HepG2 (cell line): ENCODE measurements at regions not wholly inside any gene's neighbourhood (a gene's known extent, or its start where the extent isn't known, plus 50 kb on each side); places are given as distances from the start of the nearest gene placed in this dataset.

Experiments used
- ATAC-seq: fragments of 200-7000 bp; cut with Tn5 transposase; 3 replicates; pipeline ENCODE4 v1.9.1; 2020; ENCODE audit warnings: mild to moderate bottlenecking, moderate library complexity
- BruUV-seq: library from RNA; stranded (reverse); fragments of 400-500 nt; replicated peaks from 2 replicates; lab custom pipeline; 2021; lab: Mats Ljungman, UMichigan
- CTCF ChIA-PET: fragments of 300-600 bp; formaldehyde crosslinking; extraction: SDS; loops from one replicate; lab custom pipeline; 2021; ENCODE audit warnings: low total read pairs, inconsistent platforms, low intra/inter-chr PET ratio; lab: Yijun Ruan, JAX
- POLR2A ChIA-PET: fragments of 350-600 bp; sonication (Branson Sonifier 250); formaldehyde crosslinking; loops from one replicate; lab custom pipeline; 2020; ENCODE audit warnings: antibody characterized with exemption, inconsistent platforms; lab: Yijun Ruan, JAX
- DNase-seq: peaks from one replicate; pipeline ENCODE4 v3.0.0-alpha.2; 2015; ENCODE audit warnings: low spot score
- FAIRE-seq: peaks from 3 replicates; lab custom pipeline; 2011; peaks lifted over from hg19 to GRCh38; lab: Jason Lieb, UNC
- H2AFZ ChIP-seq: one replicate; pipeline ENCODE4 v1.6.1; 2011; ENCODE audit warnings: low read length, inconsistent platforms
- H3K27ac ChIP-seq: fragments of 300-600 bp; 3 replicates; pipeline ENCODE4 v1.8.0; 2011; ENCODE audit warnings: mixed run types, mild to moderate bottlenecking, mixed read lengths, low read length, inconsistent platforms; ENCODE audit not compliant: insufficient read depth; ENCODE audit errors: extremely low read length
- H3K27me3 ChIP-seq, 2 experiments: fragments of 200-600 bp in 1 of 2; 2 replicates in 1 of 2; 3 replicates in 1 of 2; pipeline versions ENCODE4 v1.6.0 to v1.8.0; 2011; ENCODE audit warnings: low read length in 2 of 2, mild to moderate bottlenecking in 2 of 2, moderate library complexity in 2 of 2, inconsistent platforms in 1 of 2; ENCODE audit not compliant: insufficient read depth in 2 of 2, control insufficient read depth in 1 of 2
- H3K36me3 ChIP-seq, 2 experiments: fragments of 200-600 bp in 1 of 2; replicated peaks in 1 of 2; 2 replicates in 1 of 2; 3 replicates in 1 of 2; pipeline versions ENCODE4 v1.5.1 to v1.8.0; 2011; ENCODE audit warnings: low read length in 2 of 2, inconsistent platforms in 1 of 2; ENCODE audit not compliant: insufficient read depth in 2 of 2, control insufficient read depth in 1 of 2
- H3K4me1 ChIP-seq: 2 replicates; pipeline ENCODE4 v1.5.1; 2012; ENCODE audit warnings: low read length, inconsistent platforms; ENCODE audit not compliant: insufficient read depth
- H3K4me2 ChIP-seq: 2 replicates; pipeline ENCODE4 v1.6.0; 2011; ENCODE audit warnings: low read depth, low read length, inconsistent platforms
- H3K4me3 ChIP-seq, 3 experiments: fragments of 200-600 bp in 1 of 3; sonication (generic), shearing (Covaris generic) in 1 of 3; replicated peaks in 1 of 3; 2 replicates each; pipeline ENCODE4 v1.5.1; 2011 to 2016; ENCODE audit warnings: low read length in 3 of 3, inconsistent platforms in 2 of 3, low read depth in 2 of 3, mild to moderate bottlenecking in 2 of 3, control low read depth in 1 of 3, mixed read lengths in 1 of 3; ENCODE audit not compliant: insufficient read depth in 1 of 3
- H3K79me2 ChIP-seq: one replicate; pipeline ENCODE4 v1.6.1; 2011; ENCODE audit warnings: low read length, inconsistent platforms; ENCODE audit not compliant: insufficient read depth
- H3K9ac ChIP-seq: 2 replicates; pipeline ENCODE4 v1.6.0; 2011; ENCODE audit warnings: mild to moderate bottlenecking, low read depth, low read length, inconsistent platforms; ENCODE audit not compliant: insufficient read depth
- H3K9me3 ChIP-seq: 2 replicates; pipeline ENCODE4 v1.5.1; 2012; ENCODE audit warnings: mild to moderate bottlenecking, low read length
- H4K20me1 ChIP-seq: 2 replicates; pipeline ENCODE4 v1.6.0; 2011; ENCODE audit warnings: inconsistent platforms, mild to moderate bottlenecking, low read length, moderate library complexity; ENCODE audit not compliant: insufficient read depth
- BCL6 ChIP-seq: IDR thresholded peaks from 2 replicates; pipeline ENCODE4 v1.6.1; 2016; ENCODE audit warnings: missing genetic modification reagents, missing compliant biosample characterization
- CBX5 ChIP-seq: sonication (generic); formaldehyde crosslinking; IDR thresholded peaks from 2 replicates; pipeline ENCODE4 v1.4.0; 2020; ENCODE audit warnings: missing genetic modification reagents, borderline replicate concordance
- CEBPB ChIP-seq: IDR thresholded peaks from 2 replicates; pipeline ENCODE4 v1.6.1; 2011; ENCODE audit warnings: low read depth, low read length, improper control_type of control experiment, borderline replicate concordance
- FOXA1 ChIP-seq, 2 experiments: fragments of 450-650 bp in 1 of 2; sonication (generic) in 1 of 2; formaldehyde crosslinking in 1 of 2; IDR thresholded peaks; 2 replicates each; pipeline versions ENCODE4 v1.4.0 to v1.6.1; 2016 to 2020; ENCODE audit warnings: missing genetic modification reagents in 1 of 2
- ZNF253 ChIP-seq: sonication (generic); formaldehyde crosslinking; IDR thresholded peaks from 2 replicates; pipeline ENCODE4 v1.8.0; 2022; ENCODE audit warnings: mild to moderate bottlenecking, missing genetic modification reagents, borderline replicate concordance
- ZNF383 ChIP-seq: sonication (generic); formaldehyde crosslinking; IDR thresholded peaks from 2 replicates; pipeline ENCODE4 v1.4.0; 2020; ENCODE audit warnings: missing genetic modification reagents, mild to moderate bottlenecking, borderline replicate concordance
- WGBS: methylation state at CpG from one replicate; pipeline ENCODE4 v1.1.6; 2017; ENCODE audit warnings: low lambda C conversion rate; 5-methylcytosine and 5-hydroxymethylcytosine counted together
- in situ Hi-C: cut with HindIII; loops from 2 replicates; pipeline ENCODE4 v1.10.0; 2017; ENCODE audit warnings: low pct_unique_long_range_greater_than_20kb; ENCODE audit not compliant: extremely low pct_ligation_motif_present
- intact Hi-C: fragments of 100-400 bp; cut with micrococcal nuclease; formaldehyde crosslinking; loops from one replicate; pipeline ENCODE4 v1.10.0; 2022; ENCODE audit not compliant: unreplicated experiment
- TF ChIP-seq, protein P1 (sequence below): sonication (generic); formaldehyde crosslinking; IDR thresholded peaks from 2 replicates; pipeline ENCODE4 v1.4.0; 2020; ENCODE audit warnings: mild to moderate bottlenecking, missing genetic modification reagents

DNA sequence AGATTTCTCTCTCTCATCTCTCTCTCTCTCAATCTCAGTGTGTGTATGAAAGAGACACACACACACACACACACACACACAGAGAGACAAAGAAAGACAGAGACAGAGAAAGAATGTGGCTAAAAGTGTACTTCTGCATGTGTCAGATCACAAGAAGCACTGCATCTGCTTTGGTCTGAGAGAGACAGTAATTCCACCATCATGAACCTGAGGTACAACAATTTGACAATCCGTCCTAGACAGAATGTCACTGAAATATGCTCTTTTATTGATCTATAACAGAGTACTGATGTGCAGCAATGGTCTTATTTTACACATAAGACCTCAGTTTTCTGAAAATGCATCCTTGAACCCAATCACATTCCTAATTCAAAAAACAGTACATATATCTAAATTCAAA, 576.2 kb upstream of the SMIM31 start:
- FAIRE-seq (no peak), ATAC-seq (no peak), DNase-seq (no peak)
- Histone ChIP-seq H3K9ac (no peak overlapping the region), H4K20me1 (no peaks in the 10 kb centered on the region), H3K4me2 (no peak overlapping the region), H3K27ac (no peak overlapping the region), H3K79me2 (no peaks in the 10 kb centered on the region), H2AFZ (no peak overlapping the region), H3K4me3 (no peak overlapping the region), H3K9me3 (no peaks in the 10 kb centered on the region), H3K27me3 (no peaks in the 10 kb centered on the region; a peak in 1 of 5 replicates), H3K4me1 (no peaks in the 10 kb centered on the region), H3K36me3 (no peaks in the 10 kb centered on the region)
- ChIA-PET POLR2A (no interaction called here), CTCF (no interaction called here)
- TF ChIP-seq BCL6 (CRISPR knock-in tag) (no peak), FOXA1 (IDR thresholded peaks at IDR 0.05) (no peak), FOXA1 (CRISPR knock-in tag; IDR thresholded peaks at IDR 0.05) (no peak), ZNF253 (CRISPR knock-in tag) (no peak), ZNF383 (CRISPR knock-in tag) (no peak)
- BruUV-seq = no TSS peak
- intact Hi-C loops = no loop called here
- in situ Hi-C loops = no loop called here
- WGBS = 0% methylated on average over 1 of the region's 1 CpG

- Histone ChIP-seq H3K9me3 (no peaks in the 10 kb centered on the region), H2AFZ (no peak overlapping the region), H3K9ac (no peak overlapping the region), H3K27ac (no peak overlapping the region), H4K20me1 (no peaks in the 10 kb centered on the region), H3K4me3 (no peak overlapping the region), H3K4me2 (no peak overlapping the region), H3K27me3 (no peaks in the 10 kb centered on the region; a peak in 1 of 5 replicates), H3K36me3 (no peaks in the 10 kb centered on the region), H3K4me1 (no peaks in the 10 kb centered on the region), H3K79me2 (no peaks in the 10 kb centered on the region)
- intact Hi-C loops = no loop called here
- TF ChIP-seq CEBPB = peak; percentile 30; the same call in 1 of the 2 replicates
- no peak for TF ChIP-seq CBX5 (CRISPR knock-in tag)
- TF ChIP-seq, protein P1, sequence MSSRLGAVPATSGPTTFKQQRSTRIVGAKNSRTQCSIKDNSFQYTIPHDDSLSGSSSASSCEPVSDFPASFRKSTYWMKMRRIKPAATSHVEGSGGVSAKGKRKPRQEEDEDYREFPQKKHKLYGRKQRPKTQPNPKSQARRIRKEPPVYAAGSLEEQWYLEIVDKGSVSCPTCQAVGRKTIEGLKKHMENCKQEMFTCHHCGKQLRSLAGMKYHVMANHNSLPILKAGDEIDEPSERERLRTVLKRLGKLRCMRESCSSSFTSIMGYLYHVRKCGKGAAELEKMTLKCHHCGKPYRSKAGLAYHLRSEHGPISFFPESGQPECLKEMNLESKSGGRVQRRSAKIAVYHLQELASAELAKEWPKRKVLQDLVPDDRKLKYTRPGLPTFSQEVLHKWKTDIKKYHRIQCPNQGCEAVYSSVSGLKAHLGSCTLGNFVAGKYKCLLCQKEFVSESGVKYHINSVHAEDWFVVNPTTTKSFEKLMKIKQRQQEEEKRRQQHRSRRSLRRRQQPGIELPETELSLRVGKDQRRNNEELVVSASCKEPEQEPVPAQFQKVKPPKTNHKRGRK (CRISPR knock-in tag) = no peak
- in situ Hi-C loops = no loop called here
- POLR2A ChIA-PET = no interaction called here
- no peak for DNase-seq
- 75% methylated on average over 32 of the region's 35 CpGs for WGBS
- ATAC-seq = no peak
- FAIRE-seq = no peak
- CTCF ChIA-PET = no interaction called here
- BruUV-seq = no TSS peak
Measured at GRCh38 chr4:164188236-164188635, 565.7 kb upstream of the SMIM31 start.
